Vagina (tissue), 2 donors: ENCODE measurements at regions not wholly inside any gene's neighbourhood (a gene's known extent, or its start where the extent isn't known, plus 50 kb on each side); places are given as distances from the start of the nearest gene placed in this dataset.

ENCODE experiments used
- DNase-seq, 2 donors: peaks; one replicate each; pipeline ENCODE4 v3.0.0-alpha.2; 2017; ENCODE audit errors: extremely low spot score in 2 of 2
- H3K27ac ChIP-seq: fragments of 200-600 bp; sonication (generic); one replicate; pipeline ENCODE4 v1.5.1; 2019
- H3K27me3 ChIP-seq: fragments of 200-600 bp; sonication (generic); one replicate; pipeline ENCODE4 v1.5.1; 2019
- H3K36me3 ChIP-seq, 2 donors: fragments of 200-600 bp; sonication (generic); one replicate each; pipeline ENCODE4 v1.5.1; 2017 to 2019
- H3K4me1 ChIP-seq: fragments of 200-600 bp; sonication (generic); one replicate; pipeline ENCODE4 v1.5.1; 2019
- H3K4me3 ChIP-seq, 2 donors: fragments of 200-600 bp; sonication (generic); 1 replicate in 1 of 2; 2 replicates in 1 of 2; pipeline ENCODE4 v1.5.1; 2016 to 2019
- H3K9me3 ChIP-seq: fragments of 200-600 bp; sonication (generic); one replicate; pipeline ENCODE4 v1.5.1; 2019
- CTCF ChIP-seq, 3 experiments: fragments of 450-650 bp in 2 of 3; fragments of 200-600 bp in 1 of 3; sonication (generic) in 1 of 3; IDR thresholded peaks; one replicate each; pipeline ENCODE4 v1.5.1; 2017 to 2019; ENCODE audit warnings: antibody characterized with exemption in 3 of 3, mild to moderate bottlenecking in 2 of 3, moderate library complexity in 2 of 3
- POLR2A ChIP-seq, 2 donors: fragments of 450-650 bp; IDR thresholded peaks; one replicate each; pipeline ENCODE4 v1.6.1; 2017; ENCODE audit warnings: antibody characterized with exemption in 2 of 2, mild to moderate bottlenecking in 2 of 2, moderate library complexity in 2 of 2
- POLR2AphosphoS5 ChIP-seq, 2 donors: sonication (generic); formaldehyde crosslinking; IDR thresholded peaks; one replicate each; pipeline ENCODE4 v1.9.0; 2017; ENCODE audit warnings: antibody characterized with exemption in 2 of 2, mild to moderate bottlenecking in 2 of 2, low read depth in 1 of 2; ENCODE audit not compliant: insufficient read depth in 1 of 2
- intact Hi-C: fragments of 100-400 bp; cut with DNase I; formaldehyde crosslinking; loops from one replicate; pipeline ENCODE4 v1.15.1; 2023

GRCh38 chr2:67259556-67260342 is 137.4 kb upstream of the ETAA1 start:
- H3K4me3 ChIP-seq: no peak overlapping the region
- no peak for DNase-seq
- peak in 1 of 2 donors; percentile 67 for TF ChIP-seq POLR2AphosphoS5 (IDR thresholded peaks at IDR 0.05; ENCODE audit: insufficient read depth in 1 of 2, low read depth in 1 of 2)
- no peak for TF ChIP-seq CTCF (IDR thresholded peaks at IDR 0.05)
- TF ChIP-seq POLR2A (IDR thresholded peaks at IDR 0.05): no peak
- intact Hi-C loops: no loop called here
- peaks cover 4% of the 10 kb centered on the region for H3K4me1 ChIP-seq
- H3K9me3 ChIP-seq: no peaks in the 10 kb centered on the region
- H3K27ac ChIP-seq: peak overlapping the region; percentile 27
- no peaks in the 10 kb centered on the region for H3K27me3 ChIP-seq
- H3K36me3 ChIP-seq: no peaks in the 10 kb centered on the region

GRCh38 chr2:67260343-67261277 is 136.5 kb upstream of the ETAA1 start:
- peak in 1 of 2 donors; percentile 90 for DNase-seq
- peaks cover 4% of the 10 kb centered on the region for H3K4me1 ChIP-seq
- no peaks in the 10 kb centered on the region for H3K9me3 ChIP-seq
- TF ChIP-seq CTCF (IDR thresholded peaks at IDR 0.05): no peak
- peak; percentile 22 to 30 for TF ChIP-seq POLR2AphosphoS5 (IDR thresholded peaks at IDR 0.05; ENCODE audit: insufficient read depth in 1 of 2, low read depth in 1 of 2)
- TF ChIP-seq POLR2A (IDR thresholded peaks at IDR 0.05): no peak
- no peaks in the 10 kb centered on the region for H3K27me3 ChIP-seq
- H3K36me3 ChIP-seq: no peaks in the 10 kb centered on the region
- H3K4me3 ChIP-seq: no peak overlapping the region
- intact Hi-C loops: no loop called here
- H3K27ac ChIP-seq: peak overlapping the region; percentile 27

GRCh38 chr2:67267241-67267640 is 129.9 kb upstream of the ETAA1 start:
- no peaks in the 10 kb centered on the region for H3K4me1 ChIP-seq
- H3K4me3 ChIP-seq: no peak overlapping the region
- intact Hi-C loops: no loop called here
- DNase-seq: no peak
- H3K27me3 ChIP-seq: no peaks in the 10 kb centered on the region
- H3K36me3 ChIP-seq: no peaks in the 10 kb centered on the region
- H3K9me3 ChIP-seq: no peaks in the 10 kb centered on the region
- TF ChIP-seq CTCF (IDR thresholded peaks at IDR 0.05): no peak
- no peak for TF ChIP-seq POLR2A (IDR thresholded peaks at IDR 0.05)
- TF ChIP-seq POLR2AphosphoS5 (IDR thresholded peaks at IDR 0.05; ENCODE audit: insufficient read depth in 1 of 2, low read depth in 1 of 2): no peak
- H3K27ac ChIP-seq: no peak overlapping the region

- H3K4me1 ChIP-seq: no peaks in the 10 kb centered on the region
- no peaks in the 10 kb centered on the region for H3K9me3 ChIP-seq
- intact Hi-C loops: no loop called here
- no peak overlapping the region for H3K27ac ChIP-seq
- TF ChIP-seq CTCF (IDR thresholded peaks at IDR 0.05) (no peak), POLR2AphosphoS5 (IDR thresholded peaks at IDR 0.05; ENCODE audit: insufficient read depth in 1 of 2, low read depth in 1 of 2) (peak in 1 of 2 donors; percentile 42)
- H3K4me3 ChIP-seq: no peak overlapping the region
- H3K36me3 ChIP-seq: no peaks in the 10 kb centered on the region
- no peaks in the 10 kb centered on the region for H3K27me3 ChIP-seq
- no peak for DNase-seq
Observed at GRCh38 chr2:67268797-67269196, 128.3 kb upstream of the ETAA1 start.
